22Rv1 (cell line): ENCODE measurements at regions not wholly inside any gene's neighbourhood (a gene's known extent, or its start where the extent isn't known, plus 50 kb on each side); places are given as distances from the start of the nearest gene placed in this dataset.
A peak's percentile ranks its signal among the peaks of the same experiment; 100 is the strongest.
"Not testable (repeated sequence)": the region's sequence is repeated elsewhere in the genome, so short reads cannot be mapped to it uniquely, and the experiment has no call there.

Source experiments
- ZFX ChIP-seq: fragments of 450-650 bp; IDR thresholded peaks from 2 replicates; pipeline ENCODE4 v1.6.1; 2017; ENCODE audit warnings: antibody characterized with exemption, borderline replicate concordance
- TF ChIP-seq, protein P1 (sequence below): fragments of 450-650 bp; IDR thresholded peaks from 2 replicates; pipeline ENCODE4 v1.5.1; 2017; ENCODE audit warnings: mild to moderate bottlenecking

DNA sequence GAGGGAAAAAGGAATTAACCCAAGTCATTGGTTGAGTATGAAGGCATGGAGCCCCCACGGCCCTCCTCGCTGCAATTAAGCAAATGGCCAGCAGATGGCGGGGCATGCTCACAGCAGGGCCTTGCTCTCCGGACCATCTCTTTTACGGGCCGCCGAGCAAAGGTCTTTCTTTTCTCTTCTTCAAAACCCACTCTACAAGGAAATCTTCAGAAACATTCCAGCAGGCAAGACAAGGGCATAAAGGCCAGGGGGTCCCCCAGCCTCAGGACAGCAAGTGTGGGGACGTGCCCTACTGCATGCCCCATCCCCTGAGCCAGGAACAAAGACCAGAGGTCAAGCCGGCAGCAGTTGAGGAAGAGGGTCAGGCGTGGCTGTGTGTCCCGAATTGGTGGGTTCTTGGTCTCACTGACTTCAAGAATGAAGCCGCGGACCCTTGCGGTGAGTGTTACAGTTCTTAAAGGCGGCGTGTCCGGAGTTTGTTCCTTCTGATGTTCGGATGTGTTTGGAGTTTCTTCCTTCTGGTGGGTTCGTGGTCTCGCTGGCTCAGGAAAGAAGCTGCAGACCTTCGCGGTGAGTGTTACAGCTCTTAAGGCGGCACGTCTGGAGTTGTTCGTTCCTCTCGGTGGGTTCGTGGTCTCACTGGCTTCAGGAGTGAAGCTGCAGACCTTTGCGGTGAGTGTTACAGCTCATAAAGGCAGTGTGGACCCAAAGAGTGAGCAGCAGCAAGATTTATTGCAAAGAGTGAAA lies 59.6 kb upstream of the TOP1 start:
- TF ChIP-seq, protein P1, sequence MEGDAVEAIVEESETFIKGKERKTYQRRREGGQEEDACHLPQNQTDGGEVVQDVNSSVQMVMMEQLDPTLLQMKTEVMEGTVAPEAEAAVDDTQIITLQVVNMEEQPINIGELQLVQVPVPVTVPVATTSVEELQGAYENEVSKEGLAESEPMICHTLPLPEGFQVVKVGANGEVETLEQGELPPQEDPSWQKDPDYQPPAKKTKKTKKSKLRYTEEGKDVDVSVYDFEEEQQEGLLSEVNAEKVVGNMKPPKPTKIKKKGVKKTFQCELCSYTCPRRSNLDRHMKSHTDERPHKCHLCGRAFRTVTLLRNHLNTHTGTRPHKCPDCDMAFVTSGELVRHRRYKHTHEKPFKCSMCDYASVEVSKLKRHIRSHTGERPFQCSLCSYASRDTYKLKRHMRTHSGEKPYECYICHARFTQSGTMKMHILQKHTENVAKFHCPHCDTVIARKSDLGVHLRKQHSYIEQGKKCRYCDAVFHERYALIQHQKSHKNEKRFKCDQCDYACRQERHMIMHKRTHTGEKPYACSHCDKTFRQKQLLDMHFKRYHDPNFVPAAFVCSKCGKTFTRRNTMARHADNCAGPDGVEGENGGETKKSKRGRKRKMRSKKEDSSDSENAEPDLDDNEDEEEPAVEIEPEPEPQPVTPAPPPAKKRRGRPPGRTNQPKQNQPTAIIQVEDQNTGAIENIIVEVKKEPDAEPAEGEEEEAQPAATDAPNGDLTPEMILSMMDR: peak; percentile 97
- TF ChIP-seq ZFX: not testable (repeated sequence)
